ENCODE measurements at regions not wholly inside any gene's neighbourhood (a gene's known extent, or its start where the extent isn't known, plus 50 kb on each side); places are given as distances from the start of the nearest gene placed in this dataset.
"Not testable (repeated sequence)": the region's sequence is repeated elsewhere in the genome, so short reads cannot be mapped to it uniquely, and the experiment has no call there.

DNA sequence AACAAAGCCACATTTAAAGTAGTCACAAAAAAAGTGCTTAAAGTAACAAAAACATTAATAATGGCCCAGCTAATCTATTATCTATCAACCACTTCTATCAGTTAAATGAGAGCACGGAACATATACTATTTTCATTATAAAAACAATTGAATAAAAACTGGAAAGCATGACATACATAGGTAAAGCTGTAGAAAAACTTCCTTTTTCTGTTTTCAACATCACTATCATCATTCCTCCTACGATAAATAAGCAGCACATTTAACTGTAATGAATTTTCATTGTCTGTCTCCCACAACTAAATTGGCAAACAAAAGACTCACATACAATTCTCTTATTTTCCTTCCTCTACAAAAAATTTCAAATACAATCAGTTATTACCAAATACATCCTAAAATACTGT, 96.4 kb upstream of the DPH5 start:
- DNase-seq, result no peak

DNA sequence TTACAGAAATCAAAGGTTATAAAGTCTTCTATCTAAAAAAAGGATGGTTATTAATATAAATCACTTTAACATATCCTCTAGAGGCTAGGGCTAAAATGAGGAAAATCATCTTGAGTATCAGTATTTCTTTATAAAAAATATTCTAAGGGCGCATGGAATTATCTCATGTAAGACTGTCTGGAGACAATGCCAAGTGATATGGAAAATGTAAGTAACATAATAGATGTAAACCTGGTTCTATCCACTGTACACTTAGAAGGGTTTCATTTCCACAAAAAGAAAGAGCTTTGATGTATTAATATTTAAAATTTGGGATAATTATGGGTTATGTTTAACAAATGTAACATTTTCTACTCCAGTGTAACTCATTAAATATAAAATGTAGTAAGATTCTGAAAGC, 95.9 kb upstream of the DPH5 start:
- DNase-seq, result no peak

DNA sequence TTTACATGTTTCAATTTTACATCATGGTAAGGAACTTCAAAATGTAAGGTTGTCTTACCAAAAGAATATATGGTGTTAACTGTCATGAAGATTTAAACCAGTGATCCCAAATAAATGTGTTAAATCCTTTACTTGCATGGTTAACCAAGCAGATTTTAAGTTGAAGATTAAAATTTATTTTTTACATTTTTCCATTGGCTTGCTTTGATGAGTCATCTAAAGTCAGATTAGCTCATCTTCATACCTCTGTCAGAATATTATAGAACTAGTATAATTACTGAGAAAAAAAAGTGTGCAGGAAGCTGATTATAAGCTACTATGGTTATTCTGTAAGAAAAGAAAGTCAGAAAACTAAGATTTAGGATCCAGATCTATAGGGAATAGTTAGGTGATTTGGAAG, 95.3 kb upstream of the DPH5 start:
- DNase-seq, result no peak

DNA sequence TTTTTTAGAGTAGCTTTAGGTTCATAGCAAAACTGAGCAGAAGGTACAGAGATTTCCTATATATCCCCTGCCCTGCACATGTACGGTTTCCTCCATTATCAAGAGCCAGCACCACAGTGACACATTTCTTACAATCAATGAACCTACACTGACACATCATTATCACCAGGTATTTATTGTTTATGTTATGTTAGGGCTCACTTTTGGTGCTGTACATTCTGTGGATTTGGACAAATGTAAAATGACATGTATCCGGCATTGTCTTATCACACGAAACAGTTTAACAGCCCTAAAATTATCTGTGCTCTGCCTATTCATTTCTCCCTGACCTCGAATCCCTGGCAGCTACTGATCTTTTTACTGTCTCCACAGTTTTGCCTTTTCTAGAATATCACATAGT, 93.7 kb upstream of the DPH5 start:
- DNase-seq, result no peak

DNA sequence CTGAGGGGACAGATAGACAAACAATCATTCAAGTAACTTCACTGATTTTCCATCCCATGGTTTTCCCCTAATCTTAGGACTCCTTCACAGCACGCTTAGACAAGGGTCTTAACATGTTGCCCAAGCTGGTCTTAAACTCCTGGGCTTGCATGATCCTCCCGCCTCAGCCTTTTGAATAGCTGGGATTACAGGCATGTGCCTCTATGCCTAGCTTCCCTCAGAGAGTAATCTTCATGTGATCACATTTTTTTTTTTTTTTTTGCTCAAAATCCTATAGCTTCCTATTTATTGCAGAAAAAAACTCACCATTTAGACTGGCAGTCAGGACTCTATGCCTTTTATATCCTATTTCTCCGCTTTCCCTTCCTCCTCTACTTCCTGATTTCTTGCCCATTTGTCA, 90.4 kb upstream of the DPH5 start:
- DNase-seq, result no peak

DNA sequence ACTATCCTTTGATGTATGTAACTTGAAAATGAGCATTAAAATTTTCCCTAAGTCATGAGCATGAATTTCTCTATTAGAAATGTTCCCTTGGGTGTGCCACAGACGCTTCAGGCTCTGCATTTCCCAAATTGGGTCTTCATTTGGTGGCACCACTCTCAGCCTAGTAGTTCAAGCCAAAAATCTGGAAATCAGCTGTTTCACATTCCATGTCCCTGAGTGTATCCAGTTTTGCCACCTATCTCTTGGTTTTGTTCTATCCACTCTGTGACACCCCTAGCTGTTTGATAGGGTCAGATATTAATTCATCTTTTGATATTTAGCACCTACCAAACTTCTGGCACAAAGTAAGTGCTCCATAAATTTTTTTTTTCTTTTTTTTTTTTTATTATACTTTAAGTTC, 89.5 kb upstream of the DPH5 start:
- no peak for DNase-seq

DNA sequence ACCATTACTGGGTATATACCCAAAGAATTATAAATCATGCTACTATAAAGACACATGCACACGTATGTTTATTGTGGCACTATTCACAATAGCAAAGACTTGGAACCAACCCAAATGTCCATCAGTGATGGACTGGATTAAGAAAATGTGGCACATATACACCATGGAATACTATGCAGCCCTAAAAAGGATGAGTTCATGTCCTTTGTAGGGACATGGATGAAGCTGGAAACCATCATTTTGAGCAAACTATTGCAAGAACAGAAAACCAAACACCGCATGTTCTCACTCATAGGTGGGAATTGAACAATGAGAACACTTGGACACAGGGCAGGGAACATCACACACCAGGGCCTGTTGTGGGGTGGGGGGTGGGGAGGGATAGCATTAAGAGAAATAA, 88.5 kb upstream of the DPH5 start:
- DNase-seq, result not testable (repeated sequence)

DNA sequence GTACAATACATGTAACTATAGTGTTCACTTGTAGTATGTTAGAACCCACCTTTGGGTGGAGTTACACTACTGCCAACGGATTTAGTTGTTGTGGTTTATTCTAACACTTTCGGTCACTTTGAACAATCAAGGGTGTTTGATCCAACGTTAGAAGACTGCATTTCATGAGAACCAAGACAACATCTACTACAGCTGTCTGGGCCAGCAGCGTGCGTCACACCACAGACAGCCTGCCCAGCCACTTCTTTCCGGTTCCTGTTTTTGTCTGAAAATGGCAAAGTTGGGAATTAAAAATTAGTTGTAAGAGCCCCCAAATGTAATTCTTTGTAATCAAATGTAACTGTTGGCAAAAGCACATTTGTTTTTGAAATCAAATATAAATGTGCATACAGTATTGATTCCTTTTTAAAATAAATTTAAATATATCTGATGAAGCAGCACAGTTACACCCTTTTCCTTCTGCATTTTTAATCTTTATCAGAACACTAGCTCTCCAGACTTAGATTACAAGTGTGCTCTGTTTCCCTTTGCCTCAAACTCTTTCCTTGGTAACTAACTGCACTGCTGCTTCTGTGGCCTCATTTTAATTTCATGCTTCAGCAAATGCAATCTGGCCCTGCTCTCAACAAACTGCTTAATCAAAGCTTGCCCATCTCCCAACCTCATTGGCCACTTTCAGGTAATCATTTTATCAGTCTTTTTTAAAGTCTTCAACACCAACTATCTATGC, 86.6 kb upstream of the DPH5 start:
- no peak for DNase-seq

DNA sequence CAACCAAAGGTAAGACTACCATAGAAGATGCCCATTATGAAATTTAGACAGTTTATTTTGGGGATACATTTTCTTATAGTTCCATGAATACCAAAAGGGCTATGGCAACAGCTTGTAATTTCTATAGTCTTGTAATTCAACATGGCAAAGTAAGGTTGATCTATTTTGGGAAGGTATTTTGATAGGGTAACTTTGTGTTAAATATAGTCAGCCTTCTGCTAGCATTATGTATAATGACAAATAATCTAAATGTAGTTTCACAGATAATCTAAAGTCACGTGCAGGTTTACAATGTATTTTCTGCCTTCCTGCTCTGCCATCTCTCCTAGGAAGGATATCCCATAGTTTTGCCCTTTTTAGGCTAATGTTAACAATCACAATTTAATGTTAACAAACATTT, 85.9 kb upstream of the DPH5 start:
- no peak for DNase-seq

DNA sequence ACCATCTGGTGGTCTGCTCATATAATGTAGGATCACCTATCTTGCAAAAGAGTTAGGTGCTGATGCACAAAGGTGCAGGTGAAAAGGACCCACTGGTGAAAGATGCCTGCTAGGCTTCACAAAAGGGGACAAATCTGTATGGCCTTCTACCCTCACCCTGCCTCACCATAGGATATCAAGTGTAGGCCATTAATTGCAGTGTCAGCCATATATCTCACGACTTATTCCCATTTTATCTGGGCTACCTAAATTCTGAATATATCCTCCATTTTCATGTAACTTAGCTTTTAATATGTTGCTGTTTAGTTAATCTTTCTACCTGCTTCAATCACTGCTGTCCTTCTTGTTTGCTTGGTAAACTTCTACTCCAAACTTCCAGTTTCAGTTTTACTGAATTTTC, 84.2 kb upstream of the DPH5 start:
- DNase-seq, result no peak

DNA sequence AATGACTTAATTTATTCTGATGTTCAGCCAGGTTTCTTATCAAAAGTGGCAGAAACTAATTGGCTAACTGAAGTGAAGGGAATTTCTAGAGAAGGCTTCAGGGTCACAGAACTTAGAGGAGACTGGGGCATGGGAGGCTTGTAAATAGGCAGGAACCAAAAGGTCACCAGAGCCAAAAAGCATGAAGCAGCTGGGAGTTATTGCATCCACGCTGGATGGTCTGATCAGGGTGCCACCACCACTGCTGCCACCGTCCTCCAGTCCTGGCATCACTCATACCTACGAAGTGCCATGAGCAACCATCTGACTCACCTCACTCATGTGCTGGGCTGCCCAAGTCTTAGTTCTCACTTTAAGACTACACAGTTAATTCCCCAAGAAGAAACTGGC, 82.5 kb upstream of the DPH5 start:
- no peak for DNase-seq

DNA sequence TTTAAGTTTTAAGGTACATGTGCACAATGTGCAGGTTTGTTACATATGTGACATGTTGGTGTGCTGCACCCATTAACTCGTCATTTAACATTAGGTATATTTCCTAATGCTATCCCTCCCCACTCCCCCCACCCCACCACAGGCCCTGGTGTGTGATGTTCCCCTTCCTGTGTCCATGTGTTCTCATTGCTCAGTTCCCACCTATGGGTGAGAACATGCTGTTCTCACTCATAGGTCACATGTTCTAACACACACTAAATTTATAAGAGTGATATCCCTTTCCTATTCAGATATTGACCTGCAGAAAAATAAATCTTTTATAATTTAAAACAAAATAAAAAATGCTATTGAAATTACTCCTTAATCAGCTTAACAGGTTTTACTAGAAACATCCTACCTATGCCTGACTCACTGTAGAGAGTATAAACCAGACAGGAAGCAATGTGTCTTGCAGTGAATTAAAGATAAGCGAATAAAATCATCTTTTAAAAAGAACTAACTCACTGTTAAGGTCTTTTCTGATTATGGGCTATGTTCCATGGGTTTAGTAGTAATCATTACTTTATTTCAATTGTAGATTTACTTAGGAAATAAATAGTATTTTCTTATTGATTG, 82.0 kb upstream of the DPH5 start:
- no peak for DNase-seq

DNA sequence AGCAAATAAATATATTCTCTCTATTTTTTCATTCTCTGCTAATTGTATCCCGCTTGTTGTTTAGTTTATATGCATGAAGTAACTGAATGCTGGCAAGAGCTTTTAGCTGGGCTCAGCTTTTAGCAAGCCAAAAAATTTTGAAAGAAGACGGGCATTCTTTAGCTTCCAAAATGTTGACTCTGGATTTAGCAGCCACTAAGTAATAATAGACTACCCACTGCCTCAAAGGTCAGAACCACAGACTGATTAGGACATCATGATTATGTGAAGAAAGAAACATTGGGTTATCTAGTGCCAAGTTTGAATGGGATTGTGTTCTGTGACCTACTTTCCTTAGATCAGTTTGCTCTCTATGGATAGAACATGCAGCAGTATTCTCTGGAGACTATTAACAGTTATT, 80.3 kb upstream of the DPH5 start:
- no peak for DNase-seq

DNA sequence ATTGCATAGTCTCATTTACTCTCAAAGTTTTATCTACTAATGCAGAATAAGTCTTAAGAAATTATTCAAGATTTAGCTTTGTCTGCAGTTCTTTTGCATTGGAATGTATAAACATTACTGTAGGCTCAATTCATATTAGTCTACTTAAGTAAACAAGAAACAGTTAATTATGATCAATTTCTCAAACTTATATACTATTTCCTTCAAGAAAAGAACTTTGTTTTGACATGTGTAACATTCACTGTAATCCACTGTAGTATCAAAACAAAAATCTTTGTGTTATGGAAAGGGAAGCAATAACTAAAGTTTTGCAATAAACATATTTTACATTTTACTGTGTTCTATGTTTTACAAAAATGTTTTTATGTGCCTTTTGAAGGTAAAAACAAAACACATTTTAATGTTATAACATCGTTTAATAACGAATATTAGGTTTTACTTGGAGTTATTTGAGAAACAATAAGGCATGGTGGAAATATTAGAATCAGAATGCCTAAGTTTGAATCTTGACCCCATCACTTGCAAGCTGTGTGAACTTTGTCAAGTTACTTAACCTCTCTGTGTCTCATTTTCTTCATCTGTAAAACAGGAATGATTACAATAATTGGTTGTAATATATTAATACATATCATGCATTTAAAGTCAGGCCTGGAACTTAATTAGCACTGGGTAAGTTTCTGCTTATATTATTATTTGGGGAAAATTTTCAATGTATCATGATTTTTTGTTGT, 77.0 kb upstream of the DPH5 start:
- no peak for DNase-seq

DNA sequence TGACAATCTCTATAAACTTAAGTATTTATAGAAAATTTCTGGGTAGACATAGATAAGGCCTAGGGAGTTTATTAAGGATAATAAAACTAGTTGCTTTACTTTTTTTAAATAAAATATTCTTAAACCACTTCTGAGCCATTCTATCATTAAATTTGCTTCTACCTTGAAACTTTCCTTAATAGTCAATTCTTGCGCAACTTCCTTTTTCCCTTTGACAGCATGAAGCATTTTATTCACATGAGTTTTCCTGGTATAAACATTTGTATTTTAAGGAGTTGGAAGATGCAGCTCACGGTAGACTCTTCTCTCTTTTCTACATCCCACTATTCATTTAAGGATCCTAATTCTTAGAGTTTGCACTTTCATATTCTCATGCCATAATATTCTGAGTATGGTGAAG, 75.8 kb upstream of the DPH5 start:
- no peak for DNase-seq

DNA sequence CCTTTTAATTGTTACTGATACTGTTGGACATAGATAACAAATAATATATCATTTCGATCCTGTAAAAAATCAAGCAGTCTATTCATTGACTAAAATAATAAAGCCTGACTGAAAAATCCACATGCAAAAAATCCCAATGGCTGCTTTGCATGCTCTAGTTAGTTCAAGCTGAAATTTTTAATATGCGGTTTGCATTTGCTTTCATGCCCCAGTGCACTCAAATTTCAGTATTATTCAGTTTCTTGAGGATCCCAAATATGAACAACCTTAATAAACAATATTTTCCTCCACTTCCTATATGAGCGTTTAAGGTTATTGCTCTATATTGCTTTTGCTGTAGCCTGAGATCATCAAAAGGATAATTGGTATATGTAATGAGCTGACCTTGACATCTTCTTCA, 75.1 kb upstream of the DPH5 start:
- DNase-seq, result no peak

DNA sequence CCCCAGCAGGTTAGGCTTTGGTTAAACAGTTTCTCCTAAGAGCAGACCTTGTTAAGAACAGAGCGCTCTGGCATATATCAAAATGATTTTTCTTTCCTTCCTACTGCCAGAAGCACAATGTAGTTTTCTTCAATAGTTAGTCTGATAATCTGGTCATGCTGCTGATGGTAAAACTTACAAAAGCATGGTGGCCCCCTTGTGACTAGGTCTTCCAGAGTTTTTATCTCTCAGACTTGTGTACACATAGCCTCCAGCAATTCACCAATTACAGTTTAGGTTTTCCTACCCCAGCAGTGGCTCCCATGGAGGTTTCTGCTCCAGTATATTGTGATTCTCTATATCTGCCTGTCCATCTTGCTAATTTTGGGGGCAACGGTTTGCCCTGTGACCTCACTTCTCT, 73.3 kb upstream of the DPH5 start:
- DNase-seq, result no peak

DNA sequence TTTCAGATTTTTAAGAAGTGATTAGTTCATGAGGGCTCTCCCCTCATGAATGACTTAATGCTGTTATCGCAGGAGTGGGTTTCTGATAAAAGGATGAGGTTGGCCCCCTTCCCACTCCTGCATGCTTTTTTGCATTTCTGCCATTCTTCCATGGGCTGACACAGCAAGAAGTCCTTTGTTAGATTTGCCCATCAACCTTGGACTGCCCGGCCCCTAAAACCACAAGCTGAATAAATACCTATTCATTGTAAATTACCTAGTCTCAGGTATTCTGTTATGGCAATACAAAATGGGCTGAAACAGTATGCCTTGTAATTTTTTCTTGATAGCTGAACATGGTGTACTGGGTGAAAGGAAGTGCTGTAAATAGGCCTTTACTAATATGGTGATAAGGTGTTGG, 72.7 kb upstream of the DPH5 start:
- DNase-seq, result no peak

DNA sequence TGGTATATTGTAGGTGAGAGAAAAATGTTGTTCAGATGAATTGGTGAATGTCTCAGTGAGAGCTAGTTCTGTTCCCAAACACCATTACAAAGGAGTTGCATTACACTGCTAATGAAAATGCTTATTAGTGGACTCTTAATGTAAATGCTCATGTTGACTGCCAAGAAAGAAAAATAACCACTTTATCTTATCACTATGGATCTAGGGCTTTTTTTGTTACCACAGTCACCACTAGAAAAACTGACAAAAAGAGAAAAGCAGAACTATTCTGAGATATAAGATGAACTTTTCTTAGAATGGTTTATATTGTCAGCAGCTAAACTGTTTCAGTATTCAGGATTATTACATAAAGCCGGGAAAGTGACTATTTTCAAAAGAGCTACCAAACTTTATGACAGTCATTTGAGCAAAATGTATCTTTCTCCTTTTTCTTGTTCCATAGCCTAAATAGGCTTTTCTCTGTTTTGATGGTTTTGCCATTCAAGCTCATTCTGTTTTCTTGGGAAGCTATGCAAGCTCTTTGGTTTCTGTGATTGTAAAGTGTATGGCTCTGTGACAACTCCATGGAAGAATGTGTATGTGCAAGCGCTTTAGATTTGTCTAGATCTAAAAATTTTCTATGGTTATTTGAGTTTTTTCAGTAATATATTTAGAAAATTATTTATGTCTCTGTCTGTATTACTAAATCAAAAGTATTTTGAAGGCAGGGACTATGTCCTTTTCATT, 64.2 kb upstream of the DPH5 start:
- no peak for DNase-seq

DNA sequence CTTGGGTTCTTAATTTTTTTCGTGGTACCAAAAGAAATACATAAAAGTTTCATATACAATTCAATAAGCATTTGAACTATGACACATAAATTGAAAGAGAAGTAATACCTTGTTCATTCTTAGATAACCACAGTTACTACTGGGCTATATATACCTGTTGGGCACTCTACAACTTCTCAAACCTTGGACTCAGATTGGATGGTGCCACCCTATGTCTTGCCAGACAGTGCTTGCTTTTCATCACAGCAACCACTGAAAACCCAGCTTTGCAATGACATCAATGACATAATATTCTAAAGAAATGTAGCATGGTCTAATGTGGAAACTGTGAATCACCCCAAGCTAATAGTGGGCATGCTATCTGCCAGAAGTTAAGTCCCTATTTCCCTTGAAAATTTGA, 62.8 kb upstream of the DPH5 start:
- DNase-seq, result no peak

DNA sequence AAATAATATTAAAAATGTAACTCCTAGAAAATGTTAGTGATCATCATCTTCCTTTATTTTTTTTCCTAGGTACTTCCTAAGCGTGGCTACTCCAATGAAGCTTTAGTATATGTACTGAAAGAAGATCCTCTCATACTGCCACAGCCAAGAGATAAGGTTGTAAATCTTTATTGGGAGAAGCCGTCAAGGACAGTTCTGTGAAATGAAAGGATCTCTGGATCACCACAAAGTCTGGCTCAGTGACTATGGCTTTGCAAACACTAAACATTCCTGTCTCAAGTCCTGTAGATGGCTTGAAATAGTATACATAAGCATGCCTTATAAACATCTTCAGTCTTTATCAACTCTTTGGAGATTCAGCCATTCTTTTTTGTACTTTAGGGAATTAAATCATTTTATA, 61.2 kb upstream of the DPH5 start:
- DNase-seq, result no peak

DNA sequence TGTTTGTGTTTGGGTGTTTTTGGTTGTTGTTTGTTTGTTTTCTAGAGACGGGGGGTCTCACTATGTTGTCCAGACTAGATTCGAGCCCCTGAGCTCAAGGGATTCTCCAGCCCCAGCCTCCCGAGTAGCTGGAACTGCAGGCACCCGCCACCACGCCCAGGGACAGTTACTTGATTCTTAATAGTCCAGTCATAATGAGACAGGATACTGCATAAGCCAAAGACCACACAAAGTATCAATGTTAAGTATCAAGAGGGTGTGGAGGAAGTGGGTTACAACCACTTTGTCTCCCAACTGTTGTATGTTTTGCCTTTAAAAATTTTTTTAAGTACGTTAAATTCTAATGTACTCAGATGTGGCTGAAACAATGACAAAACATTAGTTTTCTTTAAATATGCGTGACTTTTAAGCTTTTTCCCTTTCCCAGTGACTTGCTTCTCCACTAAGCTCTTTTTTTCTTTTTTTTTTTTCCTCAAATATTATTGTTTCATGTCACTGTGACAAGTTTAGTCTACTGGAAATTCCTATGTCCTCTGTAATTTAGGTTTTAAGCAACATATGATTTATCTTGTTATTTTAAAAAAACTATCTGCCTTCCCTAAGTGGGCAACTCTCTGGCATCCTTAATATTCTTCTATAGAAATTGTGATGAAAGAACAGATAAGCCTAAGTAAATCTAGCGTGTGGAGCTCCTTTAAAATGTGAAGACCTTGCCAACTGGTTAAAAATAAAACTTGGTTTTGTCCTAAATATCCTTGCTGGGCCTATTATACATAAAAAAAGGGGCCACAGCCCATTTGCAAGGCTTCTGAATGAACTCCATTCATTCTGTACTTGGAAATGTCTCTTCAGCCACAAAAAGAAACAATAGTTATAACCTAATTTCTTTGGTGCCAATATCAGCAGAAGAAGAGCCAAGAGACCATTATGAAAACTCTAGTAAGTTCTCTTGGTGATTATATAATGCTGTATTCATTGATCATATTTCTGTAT, 56.2 kb upstream of the DPH5 start:
- no peak for DNase-seq

DNA sequence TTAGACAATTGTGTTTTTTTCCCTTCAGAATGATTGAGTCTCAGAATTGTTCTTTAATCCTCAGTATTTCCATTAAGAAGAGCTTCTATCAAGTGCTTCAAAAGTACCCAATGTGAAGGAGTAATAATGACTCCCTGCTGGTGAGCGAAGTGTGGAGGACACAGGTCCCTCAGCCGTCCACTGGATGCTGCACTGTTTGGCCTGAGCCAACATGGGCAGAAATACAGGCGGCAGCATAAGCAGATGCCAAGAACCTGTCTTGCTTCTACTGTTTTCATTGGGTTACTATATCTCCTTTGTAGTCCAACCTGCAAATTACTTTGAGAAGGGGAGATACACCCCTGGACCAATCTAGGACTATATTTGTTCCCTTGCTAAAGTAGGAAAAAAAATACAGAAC, 55.3 kb upstream of the DPH5 start:
- DNase-seq, result no peak
